HEK293 (cell line): ENCODE measurements at regions not wholly inside any gene's neighbourhood (a gene's known extent, or its start where the extent isn't known, plus 50 kb on each side); places are given as distances from the start of the nearest gene placed in this dataset.

ENCODE experiments used
- CTCF ChIA-PET: fragments of 350-600 bp; formaldehyde crosslinking; extraction: SDS; loops from one replicate; lab custom pipeline; 2021; ENCODE audit warnings: antibody characterized with exemption; lab: Yijun Ruan, JAX
- POLR2A ChIA-PET: fragments of 300-600 bp; formaldehyde crosslinking; extraction: SDS; loops from one replicate; lab custom pipeline; 2020; ENCODE audit warnings: antibody characterized with exemption, inconsistent platforms; lab: Yijun Ruan, JAX
- H3K27ac ChIP-seq: fragments of 200-500 bp; sonication (Bioruptor generic); 2 replicates; pipeline ENCODE4 v1.5.1; 2014; ENCODE audit warnings: low read depth, low read length, control low read depth, inconsistent platforms; ENCODE audit errors: extremely low read depth
- H3K36me3 ChIP-seq, 2 experiments: fragments of 200-500 bp in 1 of 2; sonication (Bioruptor generic) in 1 of 2; 1 replicate in 1 of 2; 2 replicates in 1 of 2; pipeline ENCODE4 v1.5.1; 2014 to 2017; ENCODE audit warnings: inconsistent platforms in 2 of 2, low read length in 2 of 2; ENCODE audit not compliant: control insufficient read depth in 2 of 2, insufficient read depth in 1 of 2
- H3K4me1 ChIP-seq: fragments of 200-500 bp; sonication (Bioruptor generic); 2 replicates; pipeline ENCODE4 v1.5.1; 2014; ENCODE audit warnings: mild to moderate bottlenecking, low read length, inconsistent platforms; ENCODE audit not compliant: control insufficient read depth, insufficient read depth
- H3K4me3 ChIP-seq: 2 replicates; pipeline ENCODE4 v1.5.1; 2011; ENCODE audit warnings: low read depth, mild to moderate bottlenecking, control low read depth, low read length, moderate library complexity
- H3K9me3 ChIP-seq: fragments of 200-500 bp; sonication (Bioruptor generic); 2 replicates; pipeline ENCODE4 v1.5.1; 2014; ENCODE audit warnings: low read depth, low read length, inconsistent platforms; ENCODE audit not compliant: control insufficient read depth, insufficient read depth
- BCL11B ChIP-seq: fragments of 450-650 bp; formaldehyde crosslinking; IDR thresholded peaks from 2 replicates; pipeline ENCODE4 v1.5.1; 2016; ENCODE audit warnings: low read depth, missing biosample characterization, missing genetic modification characterization
- KLF16 ChIP-seq: fragments of 450-650 bp; formaldehyde crosslinking; IDR thresholded peaks from 2 replicates; pipeline ENCODE4 v1.5.1; 2017; ENCODE audit warnings: missing biosample characterization, missing genetic modification characterization
- KLF7 ChIP-seq: fragments of 450-650 bp; formaldehyde crosslinking; IDR thresholded peaks from 2 replicates; pipeline ENCODE4 v1.5.1; 2016; ENCODE audit warnings: missing biosample characterization, missing genetic modification characterization, borderline replicate concordance
- SETDB1 ChIP-seq: IDR thresholded peaks from one replicate; pipeline ENCODE4 v1.6.1; 2017; ENCODE audit warnings: mild to moderate bottlenecking, low read length, moderate library complexity, mixed read lengths; ENCODE audit not compliant: insufficient read length
- SP7 ChIP-seq: fragments of 450-650 bp; formaldehyde crosslinking; IDR thresholded peaks from 2 replicates; pipeline ENCODE4 v1.5.1; 2016; ENCODE audit warnings: missing biosample characterization, missing genetic modification characterization
- WT1 ChIP-seq: fragments of 450-650 bp; formaldehyde crosslinking; IDR thresholded peaks from 2 replicates; pipeline ENCODE4 v1.5.1; 2016; ENCODE audit warnings: missing biosample characterization, missing genetic modification characterization
- ZBTB48 ChIP-seq: fragments of 450-650 bp; formaldehyde crosslinking; IDR thresholded peaks from 2 replicates; pipeline ENCODE4 v1.5.1; 2016; ENCODE audit warnings: missing biosample characterization, missing genetic modification characterization
- ZFP37 ChIP-seq: fragments of 450-650 bp; formaldehyde crosslinking; IDR thresholded peaks from 2 replicates; pipeline ENCODE4 v1.5.1; 2016; ENCODE audit warnings: missing biosample characterization, missing genetic modification characterization
- ZNF112 ChIP-seq: fragments of 450-650 bp; formaldehyde crosslinking; IDR thresholded peaks from 2 replicates; pipeline ENCODE4 v1.5.0; 2017; ENCODE audit warnings: missing biosample characterization, missing genetic modification characterization
- ZNF138 ChIP-seq: fragments of 450-650 bp; formaldehyde crosslinking; IDR thresholded peaks from 2 replicates; pipeline ENCODE4 v1.5.1; 2016; ENCODE audit warnings: missing biosample characterization, missing genetic modification characterization, borderline replicate concordance
- ZNF169 ChIP-seq: fragments of 450-650 bp; formaldehyde crosslinking; IDR thresholded peaks from 2 replicates; pipeline ENCODE4 v1.5.1; 2016; ENCODE audit warnings: missing biosample characterization, missing genetic modification characterization
- ZNF184 ChIP-seq: fragments of 450-650 bp; IDR thresholded peaks from 2 replicates; pipeline ENCODE4 v1.5.1; 2018; ENCODE audit warnings: missing biosample characterization, mild to moderate bottlenecking, missing genetic modification characterization
- ZNF2 ChIP-seq: fragments of 450-650 bp; formaldehyde crosslinking; IDR thresholded peaks from 2 replicates; pipeline ENCODE4 v1.5.1; 2016; ENCODE audit warnings: missing biosample characterization, missing genetic modification characterization
- ZNF248 ChIP-seq: fragments of 450-650 bp; formaldehyde crosslinking; IDR thresholded peaks from 2 replicates; pipeline ENCODE4 v1.5.1; 2017; ENCODE audit warnings: missing biosample characterization, missing genetic modification characterization
- ZNF274 ChIP-seq, 2 experiments: fragments of 200-500 bp in 1 of 2; fragments of 450-650 bp in 1 of 2; sonication (Bioruptor generic) in 1 of 2; formaldehyde crosslinking in 1 of 2; IDR thresholded peaks; 2 replicates each; pipeline versions ENCODE4 v1.5.1 to v1.6.1; 2014 to 2016; ENCODE audit warnings: borderline replicate concordance in 1 of 2, inconsistent platforms in 1 of 2, low read length in 1 of 2, missing biosample characterization in 1 of 2, missing genetic modification characterization in 1 of 2
- ZNF302 ChIP-seq: fragments of 450-650 bp; formaldehyde crosslinking; IDR thresholded peaks from 2 replicates; pipeline ENCODE4 v1.5.1; 2016; ENCODE audit warnings: missing biosample characterization, missing genetic modification characterization, low read depth
- ZNF324 ChIP-seq: fragments of 450-650 bp; formaldehyde crosslinking; IDR thresholded peaks from 2 replicates; pipeline ENCODE4 v1.5.1; 2016; ENCODE audit warnings: missing biosample characterization, missing genetic modification characterization
- ZNF501 ChIP-seq: fragments of 450-650 bp; formaldehyde crosslinking; IDR thresholded peaks from 2 replicates; pipeline ENCODE4 v1.5.1; 2016; ENCODE audit warnings: missing biosample characterization, missing genetic modification characterization
- ZNF529 ChIP-seq: fragments of 450-650 bp; formaldehyde crosslinking; IDR thresholded peaks from 2 replicates; pipeline ENCODE4 v1.5.1; 2017; ENCODE audit warnings: missing genetic modification characterization, missing biosample characterization; ENCODE audit not compliant: insufficient replicate concordance
- ZNF544 ChIP-seq: fragments of 450-650 bp; formaldehyde crosslinking; IDR thresholded peaks from 2 replicates; pipeline ENCODE4 v1.5.0; 2017; ENCODE audit warnings: missing biosample characterization, missing genetic modification characterization
- ZNF555 ChIP-seq: fragments of 450-650 bp; formaldehyde crosslinking; conservative IDR thresholded peaks from 2 replicates; pipeline ENCODE4 v1.5.1; 2017; ENCODE audit warnings: missing biosample characterization, mild to moderate bottlenecking, missing genetic modification characterization, inconsistent platforms
- ZNF560 ChIP-seq: fragments of 450-650 bp; formaldehyde crosslinking; IDR thresholded peaks from 2 replicates; pipeline ENCODE4 v1.5.1; 2017; ENCODE audit warnings: missing biosample characterization, missing genetic modification characterization, borderline replicate concordance
- ZNF585B ChIP-seq: fragments of 450-650 bp; formaldehyde crosslinking; IDR thresholded peaks from 2 replicates; pipeline ENCODE4 v1.5.1; 2016; ENCODE audit warnings: missing biosample characterization, missing genetic modification characterization
- ZNF701 ChIP-seq: fragments of 450-650 bp; formaldehyde crosslinking; IDR thresholded peaks from 2 replicates; pipeline ENCODE4 v1.5.1; 2016; ENCODE audit warnings: missing biosample characterization, missing genetic modification characterization
- ZNF785 ChIP-seq: fragments of 450-650 bp; formaldehyde crosslinking; IDR thresholded peaks from 2 replicates; pipeline ENCODE4 v1.5.1; 2016; ENCODE audit warnings: missing biosample characterization, missing genetic modification characterization
- ZSCAN30 ChIP-seq: fragments of 450-650 bp; IDR thresholded peaks from 2 replicates; pipeline ENCODE4 v1.5.1; 2018; ENCODE audit warnings: missing biosample characterization, mild to moderate bottlenecking, missing genetic modification characterization, moderate library complexity
- TF ChIP-seq, protein P1 (sequence below): fragments of 450-650 bp; formaldehyde crosslinking; IDR thresholded peaks from 2 replicates; pipeline ENCODE4 v1.5.1; 2016; ENCODE audit warnings: missing biosample characterization, missing genetic modification characterization

DNA sequence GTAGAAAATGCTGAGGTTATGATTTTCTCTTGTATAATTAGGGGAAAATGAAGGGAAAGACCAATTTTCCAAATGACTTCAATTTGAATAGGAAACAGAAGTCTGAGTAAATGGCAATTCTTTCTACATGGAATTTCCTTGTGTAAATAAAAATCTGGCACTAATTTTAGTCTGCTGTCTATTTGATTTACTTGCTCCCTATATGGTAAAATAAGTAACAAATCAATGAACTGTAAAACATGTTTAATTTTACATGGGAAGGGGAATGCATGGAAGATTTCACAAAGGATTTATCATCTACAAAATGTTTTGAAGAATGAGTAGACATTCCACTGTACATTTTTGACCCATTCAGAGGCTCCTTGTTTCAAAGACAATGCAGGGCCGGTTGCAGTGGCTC, 811.6 kb upstream of the GOT2 start:
- ChIA-PET POLR2A (no interaction called here), CTCF (no interaction called here)
- no peak overlapping the region for H3K27ac ChIP-seq
- H3K9me3 ChIP-seq: no peaks in the 10 kb centered on the region
- no peak overlapping the region for H3K4me3 ChIP-seq
- H3K4me1 ChIP-seq: no peaks in the 10 kb centered on the region
- TF ChIP-seq ZNF529 (tag by site-specific recombination): no peak
- H3K36me3 ChIP-seq: no peaks in the 10 kb centered on the region

DNA sequence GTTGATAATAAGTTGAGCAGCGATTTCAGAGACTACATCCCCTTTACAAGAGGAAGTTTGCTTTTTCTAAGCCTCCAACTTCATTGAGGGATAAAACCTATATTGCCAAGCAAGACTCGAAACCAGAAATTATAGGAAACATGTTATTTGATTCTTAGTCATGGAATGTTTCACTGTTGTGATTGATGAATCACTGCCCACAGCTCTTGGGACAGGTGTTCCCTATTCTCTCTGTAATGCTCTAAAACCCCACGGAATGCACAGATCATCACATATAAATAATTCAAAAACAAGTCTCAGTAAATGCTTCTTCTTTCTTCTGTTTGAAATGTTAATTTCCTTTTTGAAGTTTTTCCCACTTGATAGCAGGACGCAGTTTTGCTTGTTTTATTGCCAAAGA, 809.5 kb upstream of the GOT2 start:
- ChIA-PET POLR2A (no interaction called here), CTCF (no interaction called here)
- Histone ChIP-seq H3K9me3 (no peaks in the 10 kb centered on the region), H3K27ac (no peak overlapping the region), H3K4me3 (no peak overlapping the region), H3K4me1 (no peaks in the 10 kb centered on the region), H3K36me3 (no peaks in the 10 kb centered on the region)
- TF ChIP-seq ZNF560 (no peak), KLF7 (tag by site-specific recombination) (no peak), ZNF302 (tag by site-specific recombination) (no peak), ZFP37 (tag by site-specific recombination) (no peak), ZNF112 (tag by site-specific recombination) (no peak)

DNA sequence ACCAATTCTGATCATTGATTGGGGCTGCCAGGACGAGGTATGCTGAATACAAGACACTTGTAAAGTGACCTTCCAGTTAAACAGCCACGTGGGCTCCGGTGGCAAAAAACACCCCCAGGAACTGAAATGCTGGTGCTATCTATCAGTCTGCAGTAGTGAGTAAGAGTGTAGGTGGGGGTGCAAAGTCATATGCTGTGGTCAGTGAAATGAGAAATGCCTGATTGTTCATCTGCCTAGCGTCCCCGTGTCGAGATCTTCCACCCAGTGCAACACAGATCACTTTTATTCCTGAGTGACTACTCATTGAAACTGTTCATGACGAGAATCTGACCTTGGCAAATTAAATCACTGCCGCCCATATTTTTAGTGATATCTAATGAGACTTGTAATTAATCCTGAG, 806.5 kb upstream of the GOT2 start:
- Histone ChIP-seq H3K36me3 (no peaks in the 10 kb centered on the region), H3K27ac (no peak overlapping the region), H3K4me3 (no peak overlapping the region), H3K4me1 (no peaks in the 10 kb centered on the region), H3K9me3 (no peaks in the 10 kb centered on the region)
- POLR2A ChIA-PET: no interaction called here
- no peak for TF ChIP-seq ZNF555 (tag by site-specific recombination)
- TF ChIP-seq KLF16 (tag by site-specific recombination): no peak
- no peak for TF ChIP-seq ZNF785 (tag by site-specific recombination)
- TF ChIP-seq ZNF2 (tag by site-specific recombination): no peak
- no peak for TF ChIP-seq ZNF169 (tag by site-specific recombination)
- TF ChIP-seq ZBTB48 (tag by site-specific recombination): no peak
- no peak for TF ChIP-seq ZNF529 (tag by site-specific recombination)
- TF ChIP-seq SETDB1: no peak
- no peak for TF ChIP-seq ZNF138 (tag by site-specific recombination)
- CTCF ChIA-PET: no interaction called here

DNA sequence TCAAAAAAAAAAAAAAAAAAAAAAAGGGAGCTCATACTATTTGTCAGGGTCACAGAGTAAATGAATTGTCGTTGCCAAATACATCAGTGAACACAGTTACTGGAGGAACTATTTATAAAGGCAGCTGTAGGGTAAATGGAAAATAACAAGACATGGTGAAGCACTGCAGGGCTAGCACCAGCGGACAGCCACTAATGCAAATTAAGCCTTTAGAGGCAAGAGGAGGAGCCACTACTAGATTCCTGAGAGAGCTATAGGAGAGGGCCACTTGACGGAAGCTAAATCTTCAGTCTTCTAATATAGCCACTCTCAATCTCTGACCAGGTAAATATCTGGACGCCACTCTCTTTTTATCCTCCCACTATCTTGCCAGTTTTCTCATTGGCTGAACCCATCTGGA, 801.2 kb upstream of the GOT2 start:
- TF ChIP-seq ZNF248 (tag by site-specific recombination) (no peak), ZNF544 (tag by site-specific recombination) (no peak), SP7 (tag by site-specific recombination) (no peak), ZNF701 (no peak), BCL11B (tag by site-specific recombination) (no peak), ZNF585B (tag by site-specific recombination) (no peak), ZNF501 (no peak), ZNF184 (no peak), ZSCAN30 (tag by site-specific recombination) (no peak), WT1 (tag by site-specific recombination) (no peak), ZNF274 (IDR thresholded peaks at IDR 0.05; ENCODE audit: low read length) (no peak), ZNF274 (tag by site-specific recombination; IDR thresholded peaks at IDR 0.05; ENCODE audit: borderline replicate concordance) (no peak), ZNF324 (tag by site-specific recombination) (no peak)
- TF ChIP-seq, protein P1, sequence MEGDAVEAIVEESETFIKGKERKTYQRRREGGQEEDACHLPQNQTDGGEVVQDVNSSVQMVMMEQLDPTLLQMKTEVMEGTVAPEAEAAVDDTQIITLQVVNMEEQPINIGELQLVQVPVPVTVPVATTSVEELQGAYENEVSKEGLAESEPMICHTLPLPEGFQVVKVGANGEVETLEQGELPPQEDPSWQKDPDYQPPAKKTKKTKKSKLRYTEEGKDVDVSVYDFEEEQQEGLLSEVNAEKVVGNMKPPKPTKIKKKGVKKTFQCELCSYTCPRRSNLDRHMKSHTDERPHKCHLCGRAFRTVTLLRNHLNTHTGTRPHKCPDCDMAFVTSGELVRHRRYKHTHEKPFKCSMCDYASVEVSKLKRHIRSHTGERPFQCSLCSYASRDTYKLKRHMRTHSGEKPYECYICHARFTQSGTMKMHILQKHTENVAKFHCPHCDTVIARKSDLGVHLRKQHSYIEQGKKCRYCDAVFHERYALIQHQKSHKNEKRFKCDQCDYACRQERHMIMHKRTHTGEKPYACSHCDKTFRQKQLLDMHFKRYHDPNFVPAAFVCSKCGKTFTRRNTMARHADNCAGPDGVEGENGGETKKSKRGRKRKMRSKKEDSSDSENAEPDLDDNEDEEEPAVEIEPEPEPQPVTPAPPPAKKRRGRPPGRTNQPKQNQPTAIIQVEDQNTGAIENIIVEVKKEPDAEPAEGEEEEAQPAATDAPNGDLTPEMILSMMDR (tag by site-specific recombination): no peak
- Histone ChIP-seq H3K36me3 (no peaks in the 10 kb centered on the region), H3K4me3 (no peak overlapping the region), H3K9me3 (no peaks in the 10 kb centered on the region), H3K27ac (no peak overlapping the region), H3K4me1 (no peaks in the 10 kb centered on the region)
- POLR2A ChIA-PET: no interaction called here
- CTCF ChIA-PET: no interaction called here
